BJ (cell line): ENCODE measurements at regions not wholly inside any gene's neighbourhood (a gene's known extent, or its start where the extent isn't known, plus 50 kb on each side); places are given as distances from the start of the nearest gene placed in this dataset.

Experiments
- CTCF ChIA-PET: fragments of 350-600 bp; formaldehyde crosslinking; extraction: SDS; loops from one replicate; lab custom pipeline; 2021; ENCODE audit warnings: antibody characterized with exemption, inconsistent platforms; lab: Yijun Ruan, JAX
- POLR2A ChIA-PET: fragments of 300-600 bp; sonication (Branson Sonifier 250); formaldehyde crosslinking; extraction: SDS; loops from one replicate; lab custom pipeline; 2021; ENCODE audit warnings: antibody characterized with exemption; lab: Charles Lee
- DNase-seq: peaks from one replicate; pipeline ENCODE4 v3.0.0-alpha.2; 2011; ENCODE audit warnings: low read depth
- H3K27me3 ChIP-seq: 2 replicates; pipeline ENCODE4 v1.6.0; 2011; ENCODE audit warnings: low read length; ENCODE audit not compliant: control insufficient read depth, insufficient read depth
- H3K36me3 ChIP-seq: 2 replicates; pipeline ENCODE4 v1.5.1; 2011; ENCODE audit warnings: low read length; ENCODE audit not compliant: control insufficient read depth, insufficient read depth
- H3K4me3 ChIP-seq: 2 replicates; pipeline ENCODE4 v1.5.1; 2011; ENCODE audit warnings: low read depth, mild to moderate bottlenecking, control low read depth, low read length
- CTCF ChIP-seq: IDR thresholded peaks from 2 replicates; pipeline ENCODE4 v1.5.1; 2011; ENCODE audit warnings: low read depth, mild to moderate bottlenecking, control low read depth, inconsistent platforms, low read length, moderate library complexity; ENCODE audit not compliant: insufficient read depth

DNA sequence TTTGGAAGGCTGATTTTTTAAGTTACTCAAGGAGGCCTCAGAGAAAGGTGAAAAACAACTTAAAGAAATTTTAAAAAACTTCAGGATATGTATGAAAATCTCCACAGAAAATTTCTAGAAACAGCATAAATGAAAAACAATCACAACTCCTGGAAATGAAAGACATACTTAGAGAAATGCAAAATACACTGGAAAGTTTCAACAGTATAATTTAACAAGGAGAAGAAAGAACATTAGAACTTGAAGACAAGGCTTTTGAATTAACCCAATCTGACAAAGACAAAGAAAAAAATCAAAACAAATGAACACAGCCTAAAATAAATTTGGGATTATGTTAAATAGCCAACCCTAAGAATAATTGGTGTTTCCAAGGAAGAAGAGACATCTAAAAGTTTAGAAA lies 300.5 kb downstream of the ANTXR2 start:
- Histone ChIP-seq H3K4me3 (no peak overlapping the region), H3K27me3 (no peaks in the 10 kb centered on the region), H3K36me3 (no peaks in the 10 kb centered on the region)
- DNase-seq = no peak
- ChIA-PET CTCF (no interaction called here), POLR2A (no interaction called here)
- no peak for TF ChIP-seq CTCF

- POLR2A ChIA-PET = no interaction called here
- DNase-seq = no peak
- Histone ChIP-seq H3K4me3 (no peak overlapping the region), H3K36me3 (no peaks in the 10 kb centered on the region), H3K27me3 (no peaks in the 10 kb centered on the region)
- TF ChIP-seq CTCF = no peak
- CTCF ChIA-PET = no interaction called here
These were observed 308.9 kb downstream of the ANTXR2 start for GRCh38 chr4:79764120-79764519.

DNA sequence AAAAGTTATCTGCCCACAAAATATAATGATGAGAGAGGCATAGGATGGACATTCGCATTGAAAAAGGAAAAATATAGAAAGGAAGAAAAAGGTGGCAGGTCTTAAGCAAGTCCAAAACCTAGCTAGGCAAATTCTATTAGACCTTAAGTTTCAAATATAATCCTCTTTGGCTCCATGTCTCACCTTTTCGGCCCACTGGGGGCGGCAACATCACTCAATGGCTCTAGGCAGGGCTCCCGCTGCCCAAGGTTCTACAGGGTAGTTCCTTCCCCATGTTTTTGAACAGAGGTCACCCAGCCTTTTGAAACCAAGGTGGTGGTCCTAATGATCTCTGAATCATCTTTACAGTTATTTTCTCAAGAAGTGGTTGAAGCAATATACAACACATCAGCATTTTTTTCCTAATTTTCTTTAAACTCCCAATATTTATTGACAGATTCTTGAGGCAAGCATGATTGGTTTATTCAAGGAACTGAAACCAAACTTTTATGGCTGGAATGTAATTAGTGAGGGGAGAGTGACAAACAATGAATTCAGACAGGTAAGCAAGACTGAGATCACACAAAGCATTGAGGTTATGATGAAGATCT lies 309.4 kb downstream of the ANTXR2 start:
- DNase-seq = no peak
- ChIA-PET POLR2A (no interaction called here), CTCF (no interaction called here)
- no peak for TF ChIP-seq CTCF
- Histone ChIP-seq H3K4me3 (no peak overlapping the region), H3K27me3 (no peaks in the 10 kb centered on the region), H3K36me3 (no peaks in the 10 kb centered on the region)

GRCh38 chr4:79759793-79760192 lies 313.2 kb downstream of the ANTXR2 start:
- ChIA-PET CTCF (no interaction called here), POLR2A (no interaction called here)
- Histone ChIP-seq H3K36me3 (no peaks in the 10 kb centered on the region), H3K4me3 (no peak overlapping the region), H3K27me3 (no peaks in the 10 kb centered on the region)
- DNase-seq = no peak
- TF ChIP-seq CTCF = no peak

DNA sequence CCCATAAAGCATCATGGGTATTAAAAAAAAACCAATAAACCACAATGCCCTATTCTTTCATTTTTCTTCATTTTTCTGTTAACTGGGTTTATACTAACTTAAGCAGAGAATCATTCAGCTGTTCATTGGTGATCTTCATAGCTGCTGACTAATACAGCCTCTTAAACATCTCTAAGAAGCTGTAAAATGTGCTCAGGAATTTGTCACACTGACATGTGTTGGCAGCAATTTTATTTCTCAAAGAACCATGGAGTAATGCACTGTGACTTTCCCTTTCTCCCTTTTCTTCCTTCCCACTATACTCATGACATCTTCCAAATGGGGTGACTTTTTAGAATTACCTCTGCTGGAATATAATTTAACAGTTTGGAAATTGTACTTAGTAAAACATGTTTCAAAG lies 315.4 kb downstream of the ANTXR2 start:
- POLR2A ChIA-PET = no interaction called here
- no peak for TF ChIP-seq CTCF
- no peak for DNase-seq
- Histone ChIP-seq H3K4me3 (no peak overlapping the region), H3K36me3 (no peaks in the 10 kb centered on the region), H3K27me3 (no peaks in the 10 kb centered on the region)
- CTCF ChIA-PET = no interaction called here
